Karpas-422 (cell line): ENCODE measurements at regions not wholly inside any gene's neighbourhood (a gene's known extent, or its start where the extent isn't known, plus 50 kb on each side); places are given as distances from the start of the nearest gene placed in this dataset.

ENCODE experiments used
- DNase-seq: peaks from one replicate; pipeline ENCODE4 v3.0.0-alpha.2; 2015
- H2AFZ ChIP-seq: fragments of 200-600 bp; sonication (generic); 2 replicates; pipeline ENCODE4 v1.6.1; 2014; ENCODE audit warnings: antibody characterized with exemption, low read length, mixed read lengths
- H3K27ac ChIP-seq: fragments of 200-600 bp; sonication (generic); 2 replicates; pipeline ENCODE4 v1.5.1; 2014; ENCODE audit warnings: mild to moderate bottlenecking, low read length, moderate library complexity
- H3K27me3 ChIP-seq: fragments of 200-600 bp; sonication (generic); 2 replicates; pipeline ENCODE4 v1.6.1; 2014; ENCODE audit warnings: low read length, mixed read lengths
- H3K36me3 ChIP-seq: fragments of 200-600 bp; sonication (generic); 2 replicates; pipeline ENCODE4 v1.6.1; 2014; ENCODE audit warnings: low read length, mixed read lengths; ENCODE audit not compliant: insufficient read depth
- H3K4me1 ChIP-seq: fragments of 200-600 bp; sonication (generic); 2 replicates; pipeline ENCODE4 v1.6.1; 2014; ENCODE audit warnings: mild to moderate bottlenecking, low read length, mixed read lengths
- H3K4me2 ChIP-seq: fragments of 200-600 bp; sonication (generic); 2 replicates; pipeline ENCODE4 v1.6.1; 2014; ENCODE audit warnings: low read length, low read depth, mild to moderate bottlenecking; ENCODE audit not compliant: poor library complexity, severe bottlenecking
- H3K4me3 ChIP-seq: fragments of 200-600 bp; sonication (generic); 2 replicates; pipeline ENCODE4 v1.5.1; 2014; ENCODE audit warnings: mild to moderate bottlenecking, antibody characterized with exemption, low read length, mixed read lengths
- H3K79me2 ChIP-seq: fragments of 200-600 bp; sonication (generic); 2 replicates; pipeline ENCODE4 v1.6.1; 2014; ENCODE audit warnings: mild to moderate bottlenecking, low read length, mixed read lengths
- H3K9ac ChIP-seq: fragments of 200-600 bp; sonication (generic); 2 replicates; pipeline ENCODE4 v1.6.0; 2014; ENCODE audit warnings: low read length
- H3K9me2 ChIP-seq: fragments of 200-600 bp; sonication (generic), shearing (Covaris generic); replicated peaks from 2 replicates; pipeline ENCODE4 v1.6.0; 2014; ENCODE audit warnings: mild to moderate bottlenecking, low read length, moderate library complexity; ENCODE audit not compliant: insufficient read depth
- H3K9me3 ChIP-seq: fragments of 300-700, 200-600 bp; sonication (generic); 2 replicates; pipeline ENCODE4 v1.6.1; 2014; ENCODE audit warnings: low read length, mixed read lengths
- H4K20me1 ChIP-seq: fragments of 200-600 bp; sonication (generic); 2 replicates; pipeline ENCODE4 v1.6.1; 2014; ENCODE audit warnings: mild to moderate bottlenecking, antibody characterized with exemption, low read length, low read depth; ENCODE audit not compliant: insufficient read depth

GRCh38 chr4:100804576-100805360 is 286.9 kb upstream of the EMCN start:
- Histone ChIP-seq H3K4me3 (no peak overlapping the region), H3K9me3 (no peaks in the 10 kb centered on the region), H3K9ac (no peak overlapping the region), H3K4me1 (no peaks in the 10 kb centered on the region), H4K20me1 (no peaks in the 10 kb centered on the region), H3K79me2 (no peaks in the 10 kb centered on the region), H3K9me2 (no peaks in the 10 kb centered on the region), H3K36me3 (no peaks in the 10 kb centered on the region), H3K27ac (no peak overlapping the region), H3K27me3 (no peaks in the 10 kb centered on the region), H2AFZ (no peak overlapping the region), H3K4me2 (no peak overlapping the region)
- no peak for DNase-seq

- no peak overlapping the region for H3K27ac ChIP-seq
- no peaks in the 10 kb centered on the region for H3K27me3 ChIP-seq
- H3K4me3 ChIP-seq: no peak overlapping the region
- no peaks in the 10 kb centered on the region for H3K9me2 ChIP-seq
- H3K36me3 ChIP-seq: no peaks in the 10 kb centered on the region
- H3K9me3 ChIP-seq: no peaks in the 10 kb centered on the region
- H3K79me2 ChIP-seq: no peaks in the 10 kb centered on the region
- no peaks in the 10 kb centered on the region for H4K20me1 ChIP-seq
- H2AFZ ChIP-seq: no peak overlapping the region
- H3K4me2 ChIP-seq: no peak overlapping the region
- no peak for DNase-seq
- H3K9ac ChIP-seq: no peak overlapping the region
- H3K4me1 ChIP-seq: no peaks in the 10 kb centered on the region
These were observed 285.9 kb upstream of the EMCN start for GRCh38 chr4:100803751-100804150.

- Histone ChIP-seq H3K79me2 (no peaks in the 10 kb centered on the region), H3K9ac (no peak overlapping the region), H3K27ac (no peak overlapping the region), H4K20me1 (no peaks in the 10 kb centered on the region), H3K36me3 (no peaks in the 10 kb centered on the region), H3K9me3 (no peaks in the 10 kb centered on the region), H2AFZ (no peak overlapping the region), H3K9me2 (no peaks in the 10 kb centered on the region), H3K4me3 (no peak overlapping the region), H3K4me1 (no peaks in the 10 kb centered on the region), H3K4me2 (no peak overlapping the region), H3K27me3 (no peaks in the 10 kb centered on the region)
- DNase-seq: no peak
These were observed 282.1 kb upstream of the EMCN start for GRCh38 chr4:100799761-100800539.

GRCh38 chr4:100797791-100798190 is 280.0 kb upstream of the EMCN start:
- Histone ChIP-seq H3K4me2 (no peak overlapping the region), H2AFZ (no peak overlapping the region), H3K27me3 (no peaks in the 10 kb centered on the region), H3K4me3 (no peak overlapping the region), H3K27ac (no peak overlapping the region), H3K9me3 (no peaks in the 10 kb centered on the region), H3K9me2 (no peaks in the 10 kb centered on the region), H3K79me2 (no peaks in the 10 kb centered on the region), H3K36me3 (no peaks in the 10 kb centered on the region), H4K20me1 (no peaks in the 10 kb centered on the region), H3K9ac (no peak overlapping the region), H3K4me1 (no peaks in the 10 kb centered on the region)
- DNase-seq: no peak

GRCh38 chr4:100797356-100797755 is 279.5 kb upstream of the EMCN start:
- no peaks in the 10 kb centered on the region for H3K9me2 ChIP-seq
- no peaks in the 10 kb centered on the region for H3K79me2 ChIP-seq
- no peaks in the 10 kb centered on the region for H3K27me3 ChIP-seq
- no peak overlapping the region for H3K4me3 ChIP-seq
- H3K9ac ChIP-seq: no peak overlapping the region
- H4K20me1 ChIP-seq: no peaks in the 10 kb centered on the region
- no peaks in the 10 kb centered on the region for H3K36me3 ChIP-seq
- DNase-seq: no peak
- no peak overlapping the region for H2AFZ ChIP-seq
- H3K4me2 ChIP-seq: no peak overlapping the region
- no peaks in the 10 kb centered on the region for H3K4me1 ChIP-seq
- no peak overlapping the region for H3K27ac ChIP-seq
- no peaks in the 10 kb centered on the region for H3K9me3 ChIP-seq

- Histone ChIP-seq H2AFZ (no peak overlapping the region), H3K9ac (no peak overlapping the region), H3K79me2 (no peaks in the 10 kb centered on the region), H3K36me3 (no peaks in the 10 kb centered on the region), H3K4me1 (no peaks in the 10 kb centered on the region), H3K4me3 (no peak overlapping the region), H3K9me2 (no peaks in the 10 kb centered on the region), H3K4me2 (no peak overlapping the region), H3K9me3 (no peaks in the 10 kb centered on the region), H4K20me1 (no peaks in the 10 kb centered on the region), H3K27ac (no peak overlapping the region), H3K27me3 (no peaks in the 10 kb centered on the region)
- no peak for DNase-seq
These were observed 278.5 kb upstream of the EMCN start for GRCh38 chr4:100796332-100796731.

GRCh38 chr4:100795581-100795980 is 277.8 kb upstream of the EMCN start:
- DNase-seq: no peak
- Histone ChIP-seq H3K27me3 (no peaks in the 10 kb centered on the region), H3K9me3 (no peaks in the 10 kb centered on the region), H4K20me1 (no peaks in the 10 kb centered on the region), H3K27ac (no peak overlapping the region), H3K79me2 (no peaks in the 10 kb centered on the region), H3K9me2 (no peaks in the 10 kb centered on the region), H3K4me1 (no peaks in the 10 kb centered on the region), H3K4me3 (no peak overlapping the region), H3K4me2 (no peak overlapping the region), H3K36me3 (no peaks in the 10 kb centered on the region), H2AFZ (no peak overlapping the region), H3K9ac (no peak overlapping the region)

GRCh38 chr4:100790836-100791615 is 273.2 kb upstream of the EMCN start:
- Histone ChIP-seq H3K9ac (no peak overlapping the region), H3K4me1 (no peaks in the 10 kb centered on the region), H3K36me3 (no peaks in the 10 kb centered on the region), H3K9me2 (no peaks in the 10 kb centered on the region), H3K4me2 (no peak overlapping the region), H3K79me2 (no peaks in the 10 kb centered on the region), H2AFZ (no peak overlapping the region), H3K27me3 (no peaks in the 10 kb centered on the region), H3K9me3 (no peaks in the 10 kb centered on the region), H3K27ac (no peak overlapping the region), H4K20me1 (no peaks in the 10 kb centered on the region), H3K4me3 (no peak overlapping the region)
- no peak for DNase-seq
